Hematopoietic multipotent progenitor cell treated with erythropoietin and hydrocortisone succinate and interleukin-3 and kit ligand, for 8 days (in vitro differentiated cells): ENCODE measurements at regions not wholly inside any gene's neighbourhood (a gene's known extent, or its start where the extent isn't known, plus 50 kb on each side); places are given as distances from the start of the nearest gene placed in this dataset.
"Not testable (repeated sequence)": the region's sequence is repeated elsewhere in the genome, so short reads cannot be mapped to it uniquely, and the experiment has no call there.

Experiments used
- DNase-seq: peaks from one replicate; pipeline ENCODE4 v3.0.0-alpha.2; 2015

- no peak for DNase-seq
These were observed 184.9 kb downstream of the RTP5 start for GRCh38 chr2:242054406-242054805.

- no peak for DNase-seq
These were observed 185.6 kb downstream of the RTP5 start for GRCh38 chr2:242054881-242055801.

GRCh38 chr2:242056026-242056425 lies 186.5 kb downstream of the RTP5 start:
- DNase-seq: no peak

GRCh38 chr2:242056785-242057184 lies 187.3 kb downstream of the RTP5 start:
- no peak for DNase-seq

- no peak for DNase-seq
These were observed 188.0 kb downstream of the RTP5 start for GRCh38 chr2:242057379-242058040.

- no peak for DNase-seq
These were observed 188.7 kb downstream of the RTP5 start for GRCh38 chr2:242058116-242058680.

- DNase-seq: no peak
These were observed 190.0 kb downstream of the RTP5 start for GRCh38 chr2:242059566-242059965.

GRCh38 chr2:242060212-242060835 lies 190.8 kb downstream of the RTP5 start:
- DNase-seq: no peak

- not testable (repeated sequence) for DNase-seq
These were observed 192.4 kb downstream of the RTP5 start for GRCh38 chr2:242061930-242062329.

- no peak for DNase-seq
These were observed 193.9 kb downstream of the RTP5 start for GRCh38 chr2:242063436-242063835.

- no peak for DNase-seq
These were observed 194.3 kb downstream of the RTP5 start for GRCh38 chr2:242063850-242064249.

GRCh38 chr2:242064364-242065250 lies 195.1 kb downstream of the RTP5 start:
- no peak for DNase-seq

- no peak for DNase-seq
These were observed 195.9 kb downstream of the RTP5 start for GRCh38 chr2:242065426-242065825.

GRCh38 chr2:242069018-242069417 lies 199.5 kb downstream of the RTP5 start:
- no peak for DNase-seq

GRCh38 chr2:242069938-242070395 lies 200.4 kb downstream of the RTP5 start:
- not testable (repeated sequence) for DNase-seq

GRCh38 chr2:242070726-242071125 lies 201.2 kb downstream of the RTP5 start:
- not testable (repeated sequence) for DNase-seq

- DNase-seq: not testable (repeated sequence)
These were observed 201.8 kb downstream of the RTP5 start for GRCh38 chr2:242071377-242071776.

- DNase-seq: not testable (repeated sequence)
These were observed 202.4 kb downstream of the RTP5 start for GRCh38 chr2:242071936-242072335.

GRCh38 chr2:242075168-242075567 lies 205.6 kb downstream of the RTP5 start:
- DNase-seq: no peak

- DNase-seq: no peak
These were observed 206.2 kb downstream of the RTP5 start for GRCh38 chr2:242075696-242076095.

GRCh38 chr2:242076184-242076583 lies 206.7 kb downstream of the RTP5 start:
- not testable (repeated sequence) for DNase-seq

- DNase-seq: not testable (repeated sequence)
These were observed 208.9 kb downstream of the RTP5 start for GRCh38 chr2:242078426-242078825.
